GM23338 (cell line): ENCODE measurements at regions not wholly inside any gene's neighbourhood (a gene's known extent, or its start where the extent isn't known, plus 50 kb on each side); places are given as distances from the start of the nearest gene placed in this dataset.

Experiments
- ATAC-seq: fragments of 200-7000 bp; cut with Tn5 transposase; 3 replicates; pipeline ENCODE4 v1.9.1; 2020
- DNase-seq: peaks from one replicate; pipeline ENCODE4 v3.0.0-alpha.2; 2015; ENCODE audit warnings: low spot score
- H2AFZ ChIP-seq: fragments of 200-600 bp; sonication (generic); 2 replicates; pipeline ENCODE4 v1.8.0; 2016; ENCODE audit warnings: antibody characterized with exemption, mild to moderate bottlenecking, moderate library complexity
- H3F3A ChIP-seq: fragments of 200-600 bp; sonication (generic); replicated peaks from 2 replicates; pipeline ENCODE4 v1.8.0; 2017; ENCODE audit warnings: antibody characterized with exemption, mixed run types, low read depth
- H3K27ac ChIP-seq: fragments of 200-600 bp; sonication (generic); 2 replicates; pipeline ENCODE4 v1.6.1; 2016; ENCODE audit warnings: low read depth
- H3K27me3 ChIP-seq: fragments of 200-600 bp; sonication (generic); 2 replicates; pipeline ENCODE4 v1.8.0; 2016; ENCODE audit warnings: mild to moderate bottlenecking, mixed run types, moderate library complexity; ENCODE audit not compliant: insufficient read depth
- H3K36me3 ChIP-seq: fragments of 200-600 bp; sonication (generic); 2 replicates; pipeline ENCODE4 v1.8.0; 2016; ENCODE audit warnings: mild to moderate bottlenecking; ENCODE audit not compliant: insufficient read depth
- H3K4me1 ChIP-seq: fragments of 200-600 bp; sonication (generic); 2 replicates; pipeline ENCODE4 v1.8.0; 2016; ENCODE audit warnings: mild to moderate bottlenecking, moderate library complexity; ENCODE audit not compliant: insufficient read depth
- H3K4me2 ChIP-seq: fragments of 200-600 bp; sonication (generic); 2 replicates; pipeline ENCODE4 v1.7.1; 2017; ENCODE audit warnings: mixed run types
- H3K4me3 ChIP-seq: fragments of 200-600 bp; sonication (generic); 2 replicates; pipeline ENCODE4 v1.6.1; 2016; ENCODE audit warnings: mixed run types
- H3K79me2 ChIP-seq: fragments of 200-600 bp; sonication (generic); replicated peaks from 2 replicates; pipeline ENCODE4 v1.8.0; 2017; ENCODE audit warnings: mild to moderate bottlenecking; ENCODE audit not compliant: insufficient read depth
- H3K9me2 ChIP-seq: fragments of 200-600 bp; sonication (generic); 2 replicates; pipeline ENCODE4 v1.8.0; 2017; ENCODE audit not compliant: insufficient read depth
- H4K20me1 ChIP-seq: fragments of 200-600 bp; sonication (generic); replicated peaks from 2 replicates; pipeline ENCODE4 v1.8.0; 2017; ENCODE audit warnings: mild to moderate bottlenecking; ENCODE audit not compliant: insufficient read depth
- H3K27ac Mint-ChIP-seq: 2 replicates; pipeline ENCODE4 v1.8.0; 2020; ENCODE audit warnings: inconsistent platforms, mild to moderate bottlenecking, moderate library complexity, mixed read lengths
- H3K27me3 Mint-ChIP-seq: 3 replicates; pipeline ENCODE4 v1.8.0; 2022; ENCODE audit warnings: low read depth, mild to moderate bottlenecking, moderate library complexity, mixed read lengths, inconsistent platforms; ENCODE audit not compliant: insufficient read depth, poor library complexity
- H3K36me3 Mint-ChIP-seq: 3 replicates; pipeline ENCODE4 v1.8.0; 2021; ENCODE audit warnings: low read depth, mild to moderate bottlenecking, inconsistent platforms, moderate library complexity, mixed read lengths
- H3K4me1 Mint-ChIP-seq: 3 replicates; pipeline ENCODE4 v1.8.0; 2020; ENCODE audit warnings: mild to moderate bottlenecking, inconsistent platforms, mixed read lengths
- H3K4me3 Mint-ChIP-seq: 3 replicates; pipeline ENCODE4 v1.8.0; 2021; ENCODE audit warnings: moderate library complexity, mild to moderate bottlenecking, inconsistent platforms, mixed read lengths
- H3K9me3 Mint-ChIP-seq: 3 replicates; pipeline ENCODE4 v1.8.0; 2020; ENCODE audit warnings: moderate library complexity, mild to moderate bottlenecking, inconsistent platforms, mixed read lengths
- CREB1 ChIP-seq: fragments of 250-450 bp; sonication (Bioruptor Pico); IDR thresholded peaks from 2 replicates; pipeline ENCODE4 v1.5.0; 2020; ENCODE audit warnings: low read depth, mild to moderate bottlenecking, moderate library complexity
- EZH2 ChIP-seq: fragments of 200-600 bp; sonication (generic); IDR thresholded peaks from one replicate; pipeline ENCODE4 v1.8.0; 2017; ENCODE audit warnings: antibody characterized with exemption, mild to moderate bottlenecking, low read depth; ENCODE audit not compliant: unreplicated experiment
- EZH2phosphoT487 ChIP-seq: fragments of 200-600 bp; sonication (generic); IDR thresholded peaks from one replicate; pipeline ENCODE4 v1.8.1; 2018; ENCODE audit warnings: antibody characterized with exemption; ENCODE audit not compliant: unreplicated experiment
- JUNB ChIP-seq: IDR thresholded peaks from one replicate; pipeline ENCODE4 v1.6.1; 2016; ENCODE audit warnings: antibody characterized with exemption; ENCODE audit not compliant: unreplicated experiment
- POLR2AphosphoS5 ChIP-seq: IDR thresholded peaks from 2 replicates; pipeline ENCODE4 v1.6.1; 2016; ENCODE audit warnings: antibody characterized with exemption, low read depth
- STAT1 ChIP-seq: IDR thresholded peaks from one replicate; pipeline ENCODE4 v1.6.1; 2016; ENCODE audit warnings: antibody characterized with exemption; ENCODE audit not compliant: unreplicated experiment
- ZNF331 ChIP-seq: fragments of 250-450 bp; sonication (Bioruptor Pico); IDR thresholded peaks from 2 replicates; pipeline ENCODE4 v1.5.0; 2020; ENCODE audit warnings: low read depth, mild to moderate bottlenecking, moderate library complexity
- ZNF462 ChIP-seq: fragments of 250-450 bp; sonication (Bioruptor Pico); IDR thresholded peaks from 2 replicates; pipeline ENCODE4 v1.5.0; 2020; ENCODE audit warnings: mild to moderate bottlenecking, moderate library complexity

DNA sequence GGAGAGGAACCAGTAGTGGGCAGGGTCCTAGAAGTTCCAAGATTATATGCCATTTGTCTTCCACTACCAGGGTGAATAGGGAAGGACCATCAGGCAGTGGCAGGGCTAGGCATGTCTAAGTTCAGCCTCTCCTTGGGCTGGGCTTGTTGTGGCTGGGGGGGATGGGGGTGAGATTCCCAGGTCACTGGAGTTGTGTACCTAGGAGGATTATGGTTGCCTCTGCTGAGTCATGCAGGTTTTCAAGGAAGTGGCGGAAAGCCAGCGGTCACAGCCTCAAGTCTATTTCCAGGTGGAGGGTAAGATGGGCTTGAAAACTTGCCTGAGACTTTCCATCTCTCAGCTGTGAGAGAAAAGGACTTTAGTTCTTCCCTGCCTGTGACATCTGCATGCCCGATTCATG is 1407.1 kb downstream of the SI start (continued):
- TF ChIP-seq ZNF462 (CRISPR knock-in tag) (no peak), STAT1 (no peak), EZH2phosphoT487 (no peak), CREB1 (CRISPR knock-in tag) (no peak), JUNB (no peak), EZH2 (no peak), POLR2AphosphoS5 (no peak), ZNF331 (CRISPR knock-in tag) (no peak)

- H3K79me2 ChIP-seq: no peaks in the 10 kb centered on the region
- ATAC-seq: no peak
- no peak for DNase-seq
- H3K4me3 ChIP-seq: no peak overlapping the region
- H3K27me3 ChIP-seq: no peaks in the 10 kb centered on the region
- no peaks in the 10 kb centered on the region for H3K4me1 ChIP-seq
- TF ChIP-seq POLR2AphosphoS5: no peak
- H3K4me3 Mint-ChIP-seq: no peak overlapping the region
- H3K9me2 ChIP-seq: 0 out of 2 replicates have a peak, but pooled peaks cover 5% of the 10 kb centered on the region
- H3K27ac ChIP-seq: no peak overlapping the region
- H4K20me1 ChIP-seq: no peaks in the 10 kb centered on the region
- H3K27ac Mint-ChIP-seq: no peak overlapping the region
- no peak overlapping the region for H3K4me2 ChIP-seq
- no peaks in the 10 kb centered on the region for H3F3A ChIP-seq
- H3K36me3 ChIP-seq: no peaks in the 10 kb centered on the region
- no peaks in the 10 kb centered on the region for H3K27me3 Mint-ChIP-seq
- no peaks in the 10 kb centered on the region for H3K4me1 Mint-ChIP-seq
- no peaks in the 10 kb centered on the region; the same call in 2 of the 3 replicates for H3K36me3 Mint-ChIP-seq
- H3K9me3 Mint-ChIP-seq: peaks cover 3% of the 10 kb centered on the region; the same call in 1 of the 3 replicates
- H2AFZ ChIP-seq: no peak overlapping the region
Observed at GRCh38 chr3:163664466-163664865, 1413.8 kb downstream of the SI start.
